NCI-H510A (cell line): ENCODE measurements at regions not wholly inside any gene's neighbourhood (a gene's known extent, or its start where the extent isn't known, plus 50 kb on each side); places are given as distances from the start of the nearest gene placed in this dataset.

Experiments
- DNase-seq: peaks from one replicate; lab custom pipeline; 2025; lab: John Stamatoyannopoulos, UW

DNA sequence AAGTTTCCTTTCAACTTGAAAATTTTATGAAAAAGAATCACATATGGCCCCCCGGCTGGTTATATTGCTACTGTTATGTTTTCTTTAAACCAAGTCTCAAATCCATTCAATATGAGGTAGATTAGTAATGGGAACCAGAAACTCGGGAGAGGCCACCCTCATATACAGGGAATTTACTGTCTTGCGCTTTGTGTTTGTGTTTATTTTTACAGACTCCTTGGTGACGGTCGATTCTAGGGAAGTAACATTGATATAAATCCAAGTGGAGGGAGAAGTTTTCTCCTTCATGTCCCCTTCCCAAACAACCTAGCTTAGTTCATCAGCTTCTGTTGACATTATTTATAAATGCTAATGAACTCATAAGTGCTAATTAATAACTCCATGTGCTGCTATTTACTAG, 163.5 kb upstream of the LMO4 start:
- DNase-seq: no peak

DNA sequence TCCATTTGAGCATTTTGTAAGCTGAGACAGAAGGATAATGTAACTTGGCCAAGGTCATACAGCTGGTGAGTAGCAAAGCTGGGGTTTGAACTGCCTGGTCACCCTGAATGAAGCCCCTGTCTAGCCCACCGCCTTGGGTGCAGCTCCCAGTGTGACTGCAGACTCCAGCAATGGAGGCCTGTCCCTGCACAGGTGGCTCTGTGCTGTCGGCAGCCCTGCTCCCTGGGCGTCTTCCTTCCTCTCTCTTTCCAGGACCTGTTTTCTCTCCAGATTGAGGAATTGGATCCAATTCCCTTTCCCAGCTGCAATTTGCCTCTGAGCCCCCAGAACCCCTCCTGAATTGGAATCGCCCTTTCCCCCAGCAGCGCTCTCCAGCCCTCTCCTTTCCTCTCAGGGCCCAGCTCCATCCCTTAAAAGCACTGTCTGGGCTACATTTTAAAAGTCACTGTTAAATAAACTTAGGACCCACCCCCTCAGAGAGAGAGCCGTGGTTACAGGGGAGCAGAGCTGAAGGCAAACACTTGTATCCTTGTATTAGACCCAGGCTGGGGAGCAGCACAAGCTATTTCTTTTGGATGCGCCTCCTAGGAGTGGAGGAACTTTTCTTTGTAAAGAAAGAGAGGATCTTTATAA, 161.4 kb upstream of the LMO4 start:
- DNase-seq: no peak

DNA sequence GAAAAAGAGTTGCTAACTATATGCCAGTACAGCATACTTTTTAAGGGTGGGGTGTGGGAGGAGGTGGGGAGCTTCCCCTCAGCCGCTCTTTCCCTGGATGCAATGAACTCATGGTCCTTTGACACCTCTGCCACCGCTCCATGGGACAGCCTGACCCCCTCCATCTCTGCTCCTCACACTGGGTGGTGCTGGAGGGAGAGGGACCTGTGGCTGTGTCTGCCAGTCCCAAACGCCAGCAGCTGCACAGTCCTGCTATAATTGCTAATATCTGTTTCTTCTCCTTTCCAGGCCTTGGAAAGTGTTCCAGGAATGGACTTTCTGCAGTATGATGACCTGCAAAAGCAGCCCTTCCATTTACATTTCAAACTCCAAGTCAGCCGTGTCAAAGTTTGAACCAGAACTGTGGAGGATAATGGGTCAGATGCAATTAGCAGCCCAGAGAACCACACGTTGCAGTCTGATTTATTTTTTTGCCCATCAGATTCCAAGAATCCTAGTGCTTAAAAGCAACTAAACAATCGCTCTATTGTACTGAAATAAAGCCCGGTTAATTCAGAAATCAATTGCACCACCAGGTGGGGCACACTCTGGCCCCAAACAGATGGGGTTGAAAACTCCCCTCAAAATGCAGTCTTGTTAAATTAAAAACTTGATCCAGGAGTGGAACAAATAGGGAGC, 160.7 kb upstream of the LMO4 start:
- no peak for DNase-seq

DNA sequence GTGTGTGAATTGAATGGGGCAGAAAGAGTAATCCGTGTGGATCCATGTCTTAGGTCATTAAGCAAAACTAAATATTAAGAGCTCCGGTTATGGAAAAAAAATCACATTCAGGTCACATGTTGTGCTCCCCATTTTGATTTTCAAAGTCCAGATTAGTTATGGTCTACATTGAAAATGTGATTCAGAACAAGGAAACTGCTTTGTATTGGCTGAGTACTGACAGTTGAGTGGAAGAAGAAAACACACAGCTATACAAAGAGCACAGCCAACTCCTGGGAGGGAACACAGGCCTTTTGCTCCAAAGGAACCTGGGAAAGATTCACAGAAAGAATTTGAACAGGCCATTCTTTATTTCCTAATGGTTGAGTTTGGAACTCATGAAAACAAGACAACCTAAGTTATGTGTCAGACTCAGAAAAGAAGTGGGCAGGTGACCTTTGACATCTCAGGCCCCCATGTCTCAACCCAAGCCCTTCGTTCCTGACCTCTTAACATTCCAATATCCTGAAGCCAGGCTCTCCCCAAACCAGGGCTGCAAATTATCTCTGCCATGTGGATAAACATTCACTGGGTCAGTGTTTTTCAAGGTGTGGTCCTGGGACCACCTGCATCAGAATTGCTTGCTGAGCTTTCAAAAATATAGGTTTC, 159.3 kb upstream of the LMO4 start:
- DNase-seq: no peak

DNA sequence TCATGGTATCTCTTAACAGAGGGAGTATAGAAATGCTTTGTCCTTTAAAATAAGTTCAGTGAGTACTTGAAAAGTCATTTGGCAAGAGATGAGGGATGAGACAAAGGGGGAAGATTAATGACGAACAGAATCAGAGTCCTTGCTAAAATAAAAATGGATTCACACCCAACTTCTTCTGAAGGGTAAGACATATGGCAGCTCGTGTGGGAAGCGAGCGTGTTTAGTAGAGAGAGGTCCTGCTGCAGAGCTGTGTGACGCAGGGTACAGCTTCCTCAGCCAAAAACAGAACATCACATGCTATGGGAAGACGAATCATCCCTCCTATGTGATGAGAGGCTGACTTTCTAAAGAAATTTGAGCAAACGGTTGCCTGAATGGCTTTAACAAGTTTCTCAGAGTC, 158.5 kb upstream of the LMO4 start:
- no peak for DNase-seq

DNA sequence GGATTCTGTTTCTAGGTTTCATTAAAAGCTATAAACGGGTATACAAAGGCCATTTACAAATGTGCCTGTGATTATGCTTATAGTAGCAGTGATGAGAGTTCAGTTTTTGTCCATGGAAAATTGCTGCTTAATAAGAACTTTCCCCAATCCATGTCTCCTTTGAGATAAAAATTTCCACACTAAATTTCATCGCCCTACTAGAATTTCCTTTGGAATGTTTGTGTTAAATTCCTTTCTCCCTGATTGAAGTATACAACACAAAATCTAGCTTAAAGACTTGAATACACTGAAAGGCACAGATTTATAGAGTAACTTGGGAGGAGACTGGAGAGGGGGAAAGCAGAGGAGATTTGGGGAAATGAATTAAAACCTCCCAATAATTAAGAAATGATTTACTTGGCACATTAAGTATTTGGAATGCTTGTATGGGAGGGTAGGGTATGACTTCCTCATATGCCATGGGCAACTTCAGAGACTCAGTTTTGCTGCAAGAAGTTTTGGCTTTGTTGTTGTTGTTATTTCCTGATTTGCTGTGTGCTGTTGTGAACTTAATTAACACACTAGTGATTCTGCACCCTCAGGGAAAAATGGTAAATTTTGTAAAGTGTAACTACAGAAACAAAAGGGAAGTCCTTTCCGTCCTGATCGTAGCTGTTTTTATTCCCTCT, 157.6 kb upstream of the LMO4 start:
- DNase-seq: no peak

DNA sequence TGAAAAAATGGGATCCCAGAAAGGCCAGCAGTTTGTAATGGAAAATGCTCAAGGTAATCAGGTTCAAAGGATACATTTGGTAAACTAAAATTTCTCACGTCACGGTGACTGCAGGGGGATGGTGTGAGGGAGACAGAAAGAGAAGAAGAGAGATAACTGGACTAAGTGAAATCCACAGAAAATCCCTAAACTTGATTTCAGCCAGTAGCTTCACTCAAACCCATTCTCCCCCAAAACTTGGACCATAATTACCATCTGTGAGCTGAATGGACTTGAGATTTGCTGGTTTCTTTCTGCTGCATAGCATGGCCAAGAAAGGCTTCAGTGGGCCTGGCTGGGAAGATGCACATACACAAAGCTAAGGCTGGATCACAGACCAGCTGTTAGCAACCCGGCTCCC, 155.4 kb upstream of the LMO4 start:
- no peak for DNase-seq

DNA sequence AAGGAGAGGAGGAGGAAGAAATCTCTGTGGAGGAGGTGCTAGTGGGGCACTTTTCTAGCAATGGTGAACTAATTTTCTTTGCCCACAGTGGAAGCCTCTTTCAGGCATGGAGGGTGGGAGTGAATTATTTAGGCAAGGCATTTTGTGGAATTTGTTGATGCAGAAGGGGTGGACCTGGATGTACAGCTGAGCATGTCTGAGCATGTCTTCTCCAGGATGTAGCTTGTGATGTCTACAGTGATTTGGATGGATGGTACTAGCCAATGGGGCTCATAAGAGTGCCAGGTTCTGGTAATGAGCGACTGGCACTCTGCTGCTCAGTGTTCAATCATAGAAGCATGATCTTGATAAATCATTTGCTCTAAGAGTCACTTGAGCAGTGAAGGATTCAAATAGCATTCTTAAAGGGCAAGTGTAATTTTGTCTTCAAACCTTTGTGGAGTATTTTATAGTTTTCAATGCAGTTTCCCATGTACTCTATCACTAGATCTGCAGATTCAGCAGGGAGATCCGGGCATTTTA, 153.9 kb upstream of the LMO4 start:
- peak; percentile 28 for DNase-seq

DNA sequence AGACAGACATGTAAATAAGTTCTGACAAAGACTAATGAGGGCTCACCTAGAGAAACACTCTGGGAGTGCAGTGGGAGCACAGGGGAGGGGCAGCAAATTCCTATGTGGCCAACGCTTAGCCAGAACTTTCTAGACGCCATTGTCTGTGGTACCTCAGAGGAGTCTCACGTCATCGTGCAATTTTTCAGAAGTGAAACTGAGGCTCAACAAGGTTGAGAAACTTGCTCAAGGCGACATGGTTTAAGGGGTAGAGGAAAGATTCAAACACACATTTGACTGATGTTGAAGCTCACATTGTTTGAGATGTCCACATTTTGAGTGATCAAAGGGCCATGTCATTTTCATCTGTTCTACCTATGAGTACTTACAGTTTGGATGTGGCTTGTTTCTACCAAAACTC, 152.6 kb upstream of the LMO4 start:
- DNase-seq: no peak

DNA sequence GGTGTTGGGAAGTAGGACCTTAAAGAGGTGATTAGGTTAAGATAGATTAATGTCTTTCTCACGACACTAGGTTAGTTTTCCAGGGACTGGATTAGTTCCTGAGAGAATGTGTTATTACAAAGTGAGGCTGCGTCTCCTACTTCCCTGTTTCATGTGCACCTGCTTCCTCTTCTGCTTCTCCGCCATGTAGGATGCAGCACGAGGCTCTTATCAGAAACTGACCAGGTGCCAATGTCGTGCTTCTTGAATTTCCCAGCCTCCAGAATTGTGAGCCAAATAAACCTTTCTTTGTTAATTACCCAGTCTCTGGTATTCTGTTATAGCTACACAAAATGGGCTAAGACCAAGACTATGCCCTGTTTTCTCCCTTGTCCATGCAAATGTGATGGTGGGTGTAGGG, 152.2 kb upstream of the LMO4 start:
- DNase-seq: no peak

DNA sequence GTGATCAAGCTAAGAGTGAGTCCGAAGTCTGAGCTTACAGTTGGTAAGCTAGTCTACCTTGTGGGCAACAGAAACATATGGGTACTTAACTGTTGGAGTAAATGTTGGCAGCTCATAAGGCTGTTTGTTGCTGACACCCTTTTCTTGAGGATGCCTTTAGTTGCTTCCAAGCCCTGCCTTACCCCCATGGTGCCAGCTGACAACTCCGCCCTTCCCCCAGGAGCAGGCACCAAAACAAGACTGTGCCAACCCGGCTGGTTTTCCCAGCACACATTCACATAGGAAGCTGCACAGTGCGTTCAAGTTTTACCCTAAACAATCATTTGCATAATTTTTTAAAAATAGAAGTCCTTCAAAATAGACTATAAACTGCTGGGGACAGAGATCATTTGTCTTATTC, 150.2 kb upstream of the LMO4 start:
- no peak for DNase-seq

DNA sequence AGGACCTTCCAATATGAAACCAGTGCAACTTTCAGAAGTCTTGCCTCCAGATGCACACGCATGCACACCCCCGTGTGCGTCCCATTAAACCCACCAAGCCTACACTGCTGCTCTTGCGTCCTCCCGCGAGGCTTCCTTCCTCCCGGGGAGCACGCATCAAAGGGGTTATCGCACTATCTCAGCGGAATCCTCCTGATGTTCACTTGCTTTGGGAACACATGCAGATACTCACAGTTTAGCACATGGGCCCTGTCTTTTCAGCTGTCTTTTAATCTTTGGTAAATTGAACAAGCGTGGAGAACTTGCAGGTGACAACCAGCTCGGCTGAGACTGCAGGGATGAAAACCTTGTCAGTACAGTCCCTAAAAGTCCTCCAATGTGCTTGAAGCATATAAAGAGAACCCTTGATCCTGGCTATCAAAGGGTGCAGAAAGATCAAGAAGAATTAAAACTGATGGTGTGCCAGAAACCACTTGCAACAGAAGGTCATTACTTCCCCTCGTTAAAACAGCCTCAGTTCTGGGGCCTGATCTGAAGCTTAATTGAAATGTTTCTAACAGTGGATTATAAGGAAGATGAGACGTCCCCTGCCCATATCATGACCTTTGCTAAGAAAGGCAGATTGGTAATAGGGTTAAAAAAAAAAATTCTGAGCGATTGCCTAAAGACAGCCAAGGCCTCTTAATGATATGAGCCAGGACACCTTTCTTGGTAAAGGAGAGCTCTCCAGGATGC, 149.4 kb upstream of the LMO4 start:
- no peak for DNase-seq

DNA sequence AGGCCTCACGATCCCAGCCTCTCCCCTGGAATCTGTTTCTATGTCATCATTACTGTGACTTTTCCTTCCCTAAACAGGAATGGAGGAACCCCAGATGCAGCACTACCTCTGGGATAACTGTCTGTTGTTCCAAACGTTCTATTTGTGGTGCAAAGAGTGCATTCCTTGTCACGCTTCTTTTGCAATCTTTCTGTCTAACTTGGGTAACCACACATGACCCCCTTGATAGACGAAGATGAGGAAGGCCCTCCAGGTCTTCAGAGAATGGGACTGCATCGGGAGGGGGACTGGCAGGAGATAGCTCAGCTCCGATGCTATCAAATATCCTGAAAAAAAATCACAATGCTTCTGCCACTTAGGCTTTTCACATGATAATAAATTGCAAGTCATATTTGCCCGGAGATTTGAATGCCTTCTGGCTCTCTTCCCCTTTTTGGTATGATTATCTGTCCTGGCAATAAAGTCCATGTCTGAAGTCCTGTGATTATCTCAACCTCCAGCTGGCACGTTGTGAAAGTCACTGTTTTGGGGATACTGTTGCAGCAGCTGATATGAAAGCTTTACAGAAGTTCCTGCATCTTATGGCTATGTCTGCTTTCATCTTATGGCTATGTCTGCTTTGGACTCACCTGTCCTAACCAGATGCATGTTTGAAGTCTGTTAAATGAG, 148.7 kb upstream of the LMO4 start:
- DNase-seq: no peak

DNA sequence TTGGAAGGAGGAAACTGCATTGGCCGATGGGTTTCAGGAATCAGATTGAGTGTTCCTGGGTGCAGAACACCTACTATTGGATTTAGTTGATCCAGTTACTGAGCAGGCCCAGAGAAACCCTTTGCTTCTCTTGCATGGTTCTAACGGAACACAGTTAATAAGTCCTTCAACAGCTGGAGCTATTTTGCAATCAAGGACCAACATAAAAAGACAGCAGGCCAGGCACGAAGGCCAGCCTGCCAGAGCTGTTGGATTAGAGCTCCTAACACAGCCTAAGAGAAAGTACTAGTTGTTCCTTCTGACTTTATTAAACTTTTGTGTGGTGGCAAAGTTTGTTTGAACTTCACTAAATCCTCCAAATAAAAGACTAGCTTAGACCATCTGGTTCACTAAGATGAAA, 148.0 kb upstream of the LMO4 start:
- no peak for DNase-seq

DNA sequence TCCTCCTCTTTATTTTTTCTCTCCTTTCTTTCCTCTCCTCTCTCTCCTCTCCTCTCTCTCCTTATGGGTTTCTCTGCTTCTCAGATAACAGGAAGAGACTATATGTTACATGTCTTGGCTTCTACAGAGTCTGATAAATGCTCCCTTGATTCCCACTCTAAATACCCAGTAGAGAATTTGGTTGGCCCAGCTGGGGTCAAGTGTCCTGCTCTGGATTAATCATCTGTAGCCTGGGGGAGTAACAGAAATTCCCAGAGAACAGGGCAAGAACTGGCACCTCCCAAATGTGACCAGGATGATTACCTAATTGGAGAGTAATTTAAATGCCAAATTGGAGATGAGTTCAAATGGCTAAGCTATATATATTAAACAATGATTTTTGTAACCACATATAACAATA, 146.1 kb upstream of the LMO4 start:
- DNase-seq: no peak

DNA sequence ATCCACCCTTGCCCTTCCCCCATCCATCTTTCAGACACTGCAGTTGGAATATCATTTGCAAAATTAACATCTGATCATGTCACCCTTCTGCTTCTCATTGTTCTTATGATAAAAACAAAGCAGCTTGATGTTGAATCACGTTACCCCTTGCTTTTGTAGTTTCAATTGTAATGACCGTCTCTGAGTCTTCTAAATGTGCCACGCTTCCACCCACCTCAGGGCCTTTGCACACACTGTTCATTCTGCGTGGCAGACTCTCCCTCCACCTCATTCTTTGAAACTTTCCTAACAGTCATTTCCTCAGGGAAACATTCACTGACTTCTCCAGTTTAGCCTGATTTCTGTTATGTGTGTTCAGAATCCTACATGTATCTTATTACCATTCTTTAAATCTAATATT, 143.6 kb upstream of the LMO4 start:
- no peak for DNase-seq

DNA sequence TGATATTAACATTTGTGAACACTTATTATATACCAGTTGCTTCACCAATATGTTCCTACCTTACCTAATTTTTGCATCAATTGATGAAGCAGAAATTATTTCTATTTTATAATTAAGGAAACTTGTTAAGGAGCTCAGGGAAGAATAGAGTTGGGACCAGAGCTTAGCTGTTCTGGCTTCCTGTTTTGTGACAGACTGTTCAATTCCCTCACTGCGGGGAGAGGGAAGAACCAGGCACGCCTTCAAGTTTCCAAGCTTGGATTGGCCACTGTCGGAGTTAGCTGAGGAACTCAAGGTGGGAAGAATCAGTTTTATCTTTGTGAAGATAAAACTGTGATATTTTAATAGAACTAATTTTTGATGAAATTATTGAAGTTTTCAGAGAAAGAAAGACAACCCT, 142.3 kb upstream of the LMO4 start:
- DNase-seq: no peak

DNA sequence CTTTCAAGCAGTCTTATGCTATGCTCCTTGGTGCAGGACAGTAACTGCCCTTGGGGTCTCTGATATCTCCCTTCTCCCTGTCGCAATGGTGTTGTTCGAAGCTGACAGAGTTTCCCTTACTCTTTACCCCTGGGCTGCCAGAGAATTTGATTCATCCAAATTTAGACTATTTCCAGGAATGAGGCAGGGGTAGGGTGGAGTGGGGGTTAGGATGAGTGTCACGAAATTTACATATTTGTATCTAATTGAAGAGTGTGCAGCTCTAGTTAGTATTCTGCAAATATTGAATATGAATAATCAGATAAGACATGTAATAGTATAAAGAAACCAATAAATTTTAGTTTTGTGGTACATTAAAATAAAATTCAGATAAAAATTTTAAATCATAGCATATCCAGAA, 140.0 kb upstream of the LMO4 start:
- no peak for DNase-seq

DNA sequence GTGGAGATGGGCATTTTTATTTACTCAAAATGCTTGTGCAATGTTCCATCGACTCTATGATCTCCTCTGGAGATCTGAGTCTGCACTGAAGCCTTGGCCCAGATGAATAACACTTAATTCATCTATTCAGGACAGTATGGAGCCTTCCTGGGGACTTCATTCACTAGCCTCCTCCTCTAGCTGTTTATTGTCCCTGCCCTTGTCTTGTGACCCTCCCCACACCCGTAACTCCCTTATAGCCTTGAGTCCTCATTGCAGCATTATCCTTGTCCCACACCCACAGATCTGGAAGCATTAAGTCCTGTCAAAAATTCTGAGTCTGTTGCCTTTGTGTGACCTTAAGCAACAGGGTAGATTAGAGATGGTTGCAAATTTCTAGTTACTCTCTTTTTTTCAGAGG, 138.3 kb upstream of the LMO4 start:
- no peak for DNase-seq

DNA sequence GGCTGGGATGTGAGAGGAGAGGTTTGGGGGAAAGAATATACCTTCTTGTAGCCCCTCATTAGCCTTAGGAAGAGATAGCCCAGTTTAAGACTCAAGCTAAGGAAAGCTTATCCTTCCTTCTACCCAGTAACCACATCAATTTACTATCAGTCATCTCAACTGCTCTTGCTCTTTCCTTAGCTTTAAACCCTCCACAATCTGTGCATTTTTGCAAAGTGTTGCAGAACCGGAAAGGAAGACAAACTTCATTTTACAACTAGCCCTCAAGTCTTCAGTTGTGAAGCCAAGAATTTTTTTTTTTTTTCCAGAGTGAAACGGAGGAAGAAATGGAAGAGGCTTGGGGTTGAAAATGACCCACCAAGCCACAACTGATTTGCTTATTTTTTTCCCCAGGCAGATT, 137.0 kb upstream of the LMO4 start:
- DNase-seq: no peak

DNA sequence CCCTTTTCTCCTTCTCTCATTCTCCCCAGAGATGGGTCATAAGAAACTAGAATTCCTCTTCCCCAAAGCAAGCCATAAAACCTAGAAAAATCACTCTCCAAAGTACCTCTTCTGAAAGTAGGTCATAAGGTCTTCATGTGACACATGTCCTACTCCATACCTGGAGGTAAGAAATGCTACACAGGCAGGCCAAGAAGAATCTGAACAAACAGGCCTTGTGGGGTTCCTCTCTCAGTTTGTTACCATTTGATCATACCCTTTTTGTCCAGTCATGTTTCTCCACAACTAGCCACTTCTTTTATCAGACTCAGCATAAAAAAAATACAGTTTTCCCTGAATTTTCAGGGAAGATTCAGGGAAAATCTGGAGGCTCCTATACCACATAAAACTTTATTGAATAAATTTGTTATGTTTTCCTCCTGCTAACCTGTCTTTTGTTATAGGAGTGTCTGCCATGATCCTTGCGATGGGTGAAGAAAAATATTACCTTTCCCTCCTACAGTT, 134.4 kb upstream of the LMO4 start:
- no peak for DNase-seq

DNA sequence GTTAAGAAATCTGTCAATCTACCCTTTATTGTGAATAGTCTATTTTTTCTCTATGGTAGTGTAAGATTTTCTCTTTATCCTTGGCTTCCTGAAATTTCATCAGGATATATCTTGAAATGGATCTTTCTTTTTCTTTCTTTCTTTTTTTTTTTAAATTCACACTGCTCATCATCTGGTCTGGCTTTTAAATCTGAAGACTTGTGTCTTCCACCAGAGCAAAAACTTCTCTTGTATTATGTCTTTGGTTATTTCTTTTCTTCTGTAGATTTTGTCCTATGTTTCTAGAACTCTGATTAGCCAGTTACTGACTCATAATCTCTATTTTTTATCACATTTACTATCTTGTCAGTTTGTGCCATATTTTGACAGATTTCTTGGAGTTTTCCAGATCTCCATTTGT, 133.8 kb upstream of the LMO4 start:
- DNase-seq: no peak
